ENCODE measurements at regions not wholly inside any gene's neighbourhood (a gene's known extent, or its start where the extent isn't known, plus 50 kb on each side); places are given as distances from the start of the nearest gene placed in this dataset.
"Not testable (repeated sequence)": the region's sequence is repeated elsewhere in the genome, so short reads cannot be mapped to it uniquely, and the experiment has no call there.

DNA sequence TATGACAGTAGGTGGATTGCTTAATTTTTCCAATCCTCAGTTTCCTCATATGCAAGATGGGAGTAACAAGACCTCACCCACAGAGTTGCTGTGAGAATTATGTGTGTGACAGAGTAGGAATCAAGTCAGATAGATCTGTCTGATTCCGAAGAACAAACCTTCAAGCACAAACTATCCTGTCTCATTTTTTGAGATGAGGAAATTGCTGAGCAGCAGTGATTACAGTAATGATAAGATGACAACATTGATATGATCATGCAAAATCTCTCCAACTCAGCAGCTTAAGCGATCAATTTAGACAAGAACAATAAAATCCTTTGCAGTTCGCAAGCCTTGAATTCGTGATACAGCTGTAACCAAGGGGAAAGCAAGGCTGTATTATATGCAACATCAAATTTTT lies 474.1 kb downstream of the OMA1 start:
- CTCF ChIA-PET = no interaction called here
- H3K4me1 Mint-ChIP-seq (ENCODE audit: low read depth) = no peaks in the 10 kb centered on the region

DNA sequence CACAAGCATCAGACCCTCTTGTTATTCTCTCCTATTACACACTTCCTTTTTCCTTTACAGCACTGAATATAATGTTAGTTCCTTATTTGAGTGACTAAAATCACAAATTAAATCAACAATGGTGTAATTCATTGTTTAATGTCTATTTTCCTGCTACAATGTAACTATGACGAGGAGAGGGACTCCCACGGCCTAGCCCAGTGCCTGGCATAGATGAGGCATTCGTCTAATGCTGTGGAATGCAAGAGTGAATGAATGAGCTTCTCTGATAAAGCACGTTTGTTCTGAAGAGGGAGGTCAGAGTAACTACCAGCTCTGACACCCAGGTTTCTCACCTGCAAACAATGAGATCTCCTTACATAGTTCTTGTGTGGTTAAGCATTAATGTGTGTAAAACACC lies 479.4 kb downstream of the OMA1 start:
- Mint-ChIP-seq H3K4me3 (no peak overlapping the region), H3K27ac (no peak overlapping the region), H3K36me3 (no peaks in the 10 kb centered on the region), H3K9me3 (no peaks in the 10 kb centered on the region), H3K27me3 (no peaks in the 10 kb centered on the region), H3K4me1 (ENCODE audit: low read depth) (no peaks in the 10 kb centered on the region)
- ChIA-PET POLR2A (no interaction called here), CTCF (no interaction called here)
- intact Hi-C loops (cut with micrococcal nuclease) = no loop called here
- DNase-seq = no peak

More for the DNA sequence above, 474.1 kb downstream of the OMA1 start:
- H3K9me3 Mint-ChIP-seq = no peaks in the 10 kb centered on the region
- H3K27me3 Mint-ChIP-seq = no peaks in the 10 kb centered on the region
- intact Hi-C loops (cut with micrococcal nuclease) = no loop called here
- POLR2A ChIA-PET = no interaction called here
- no peak for DNase-seq
- no peak overlapping the region for H3K27ac Mint-ChIP-seq
- no peaks in the 10 kb centered on the region for H3K36me3 Mint-ChIP-seq
- H3K4me3 Mint-ChIP-seq = no peak overlapping the region

DNA sequence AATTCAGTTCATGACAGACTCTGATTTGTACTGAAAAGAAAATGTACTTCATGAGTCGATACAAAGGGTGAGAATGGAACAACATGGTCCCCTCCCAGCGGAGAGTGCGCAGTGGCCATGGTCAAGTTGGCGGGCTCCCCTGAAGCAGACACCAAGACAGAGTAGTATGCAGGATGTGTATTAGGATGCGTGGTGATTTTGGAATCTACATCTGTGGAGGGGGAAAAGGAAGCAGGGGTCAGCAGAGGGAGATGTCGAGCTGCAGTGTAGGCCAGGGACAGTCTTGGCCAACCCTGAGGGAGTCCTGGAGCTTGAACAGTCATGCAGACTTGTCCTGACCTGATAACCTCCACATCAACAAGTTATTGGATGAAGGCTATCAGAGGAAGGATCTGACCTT lies 481.0 kb downstream of the OMA1 start:
- intact Hi-C loops (cut with micrococcal nuclease) = no loop called here
- CTCF ChIA-PET = no interaction called here
- H3K27me3 Mint-ChIP-seq = no peaks in the 10 kb centered on the region

DNA sequence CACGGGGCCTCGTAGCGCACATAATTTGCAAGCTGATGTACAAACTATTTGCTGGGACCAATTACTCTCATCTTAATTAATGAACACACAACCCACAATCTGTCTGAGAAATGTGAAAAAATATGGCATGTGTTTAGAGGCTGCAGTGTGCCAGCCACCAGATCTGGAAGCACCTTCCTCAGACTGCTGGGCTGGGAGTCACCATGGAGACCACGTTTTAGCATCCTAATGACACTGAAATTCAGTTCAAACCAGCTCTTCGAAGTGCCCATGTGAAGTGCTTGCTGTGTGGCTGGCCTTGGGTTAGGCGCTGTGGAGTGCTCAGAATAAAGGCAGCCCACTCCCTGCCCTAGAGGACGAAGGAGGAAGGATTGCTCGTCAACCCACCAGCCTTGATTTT lies 482.4 kb downstream of the OMA1 start:
- intact Hi-C loops (cut with micrococcal nuclease) = no loop called here
- Mint-ChIP-seq H3K4me3 (no peak overlapping the region), H3K27me3 (no peaks in the 10 kb centered on the region), H3K9me3 (no peaks in the 10 kb centered on the region), H3K4me1 (ENCODE audit: low read depth) (no peaks in the 10 kb centered on the region), H3K27ac (no peak overlapping the region), H3K36me3 (no peaks in the 10 kb centered on the region)
- DNase-seq = no peak
- ChIA-PET POLR2A (no interaction called here), CTCF (no interaction called here)

More for the DNA sequence above, 481.0 kb downstream of the OMA1 start:
- Mint-ChIP-seq H3K36me3 (no peaks in the 10 kb centered on the region), H3K4me1 (ENCODE audit: low read depth) (no peaks in the 10 kb centered on the region), H3K4me3 (no peak overlapping the region), H3K9me3 (no peaks in the 10 kb centered on the region), H3K27ac (no peak overlapping the region)
- POLR2A ChIA-PET = no interaction called here
- no peak for DNase-seq

DNA sequence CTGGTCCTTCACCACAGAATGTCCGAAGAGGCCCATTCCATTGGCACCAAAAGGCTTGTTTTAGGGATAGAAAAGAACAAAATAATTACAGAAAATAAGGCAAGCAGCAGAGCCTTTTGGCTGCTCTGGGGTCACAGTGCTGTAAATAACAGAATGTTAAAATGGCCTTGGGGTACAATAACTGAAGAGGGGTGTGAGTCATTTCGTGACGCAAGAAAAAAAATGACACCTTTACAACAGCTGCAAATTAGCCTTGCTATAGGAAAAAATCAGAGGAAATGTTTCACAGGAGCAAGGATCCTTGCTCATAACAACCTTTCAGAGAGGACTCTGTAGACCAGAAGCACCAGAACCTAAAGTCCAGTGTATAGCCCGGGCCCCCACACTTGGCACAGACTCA lies 483.4 kb downstream of the OMA1 start:
- H3K27me3 Mint-ChIP-seq = no peaks in the 10 kb centered on the region
- no peaks in the 10 kb centered on the region for H3K4me1 Mint-ChIP-seq (ENCODE audit: low read depth)
- H3K27ac Mint-ChIP-seq = no peak overlapping the region
- ChIA-PET CTCF (no interaction called here), POLR2A (no interaction called here)
- no peaks in the 10 kb centered on the region for H3K36me3 Mint-ChIP-seq
- intact Hi-C loops (cut with micrococcal nuclease) = no loop called here
- no peaks in the 10 kb centered on the region for H3K9me3 Mint-ChIP-seq
- H3K4me3 Mint-ChIP-seq = no peak overlapping the region
- DNase-seq = no peak

DNA sequence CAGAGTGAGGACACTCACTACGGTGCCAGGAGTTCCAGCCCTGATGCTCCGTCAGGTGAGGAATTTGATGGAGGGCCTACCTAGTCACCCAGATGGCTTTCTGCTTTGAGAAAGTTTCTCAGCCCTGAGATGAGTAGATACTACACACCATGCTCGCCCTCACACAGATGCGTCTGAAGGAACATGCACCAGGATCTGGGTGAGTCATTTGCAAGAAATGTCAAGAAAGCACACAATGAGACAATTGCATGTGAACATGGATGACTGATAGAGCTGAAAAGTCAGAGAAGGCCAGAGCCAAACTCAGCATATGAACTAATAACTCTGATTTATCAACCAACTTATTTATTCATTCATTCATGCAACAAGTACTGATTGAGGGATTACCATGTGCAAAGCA lies 483.9 kb downstream of the OMA1 start:
- POLR2A ChIA-PET = no interaction called here
- no peaks in the 10 kb centered on the region for H3K4me1 Mint-ChIP-seq (ENCODE audit: low read depth)
- H3K27ac Mint-ChIP-seq = no peak overlapping the region
- H3K4me3 Mint-ChIP-seq = no peak overlapping the region
- H3K9me3 Mint-ChIP-seq = no peaks in the 10 kb centered on the region
- H3K36me3 Mint-ChIP-seq = no peaks in the 10 kb centered on the region
- CTCF ChIA-PET = no interaction called here
- intact Hi-C loops (cut with micrococcal nuclease) = no loop called here
- no peaks in the 10 kb centered on the region for H3K27me3 Mint-ChIP-seq
- DNase-seq = no peak

DNA sequence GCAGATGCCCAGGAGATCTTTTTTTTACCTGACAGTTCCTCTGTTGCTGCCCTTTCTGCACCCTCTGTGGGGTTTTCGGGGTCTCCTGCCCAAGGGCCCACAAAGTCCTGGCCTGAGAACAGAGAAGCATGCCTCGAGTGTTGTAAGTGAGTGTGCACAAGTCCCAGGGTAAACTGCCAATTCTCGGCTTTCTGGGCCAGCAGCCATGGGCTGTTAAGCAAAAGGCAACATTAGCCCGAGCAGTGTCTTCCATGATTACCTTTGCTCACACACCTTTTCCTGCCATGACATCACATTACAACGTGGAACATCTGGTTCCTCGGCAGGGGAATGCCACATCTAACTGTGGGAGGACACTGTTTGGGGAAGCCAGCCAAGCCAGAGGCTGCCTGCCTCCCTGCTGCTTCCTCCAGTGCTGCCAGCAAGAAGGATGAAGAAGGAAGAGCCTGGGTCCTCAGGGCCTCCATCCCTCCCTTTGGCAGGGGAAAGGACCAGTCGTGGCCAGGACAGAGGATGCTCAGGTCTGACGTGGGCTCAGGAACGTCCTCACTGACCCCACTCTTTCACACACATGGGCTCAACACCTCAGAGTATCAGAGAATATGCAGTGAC lies 485.9 kb downstream of the OMA1 start:
- Mint-ChIP-seq H3K36me3 (no peaks in the 10 kb centered on the region), H3K27ac (no peak overlapping the region), H3K9me3 (no peaks in the 10 kb centered on the region), H3K27me3 (no peaks in the 10 kb centered on the region), H3K4me1 (ENCODE audit: low read depth) (no peaks in the 10 kb centered on the region), H3K4me3 (no peak overlapping the region)
- ChIA-PET CTCF (no interaction called here), POLR2A (no interaction called here)
- no peak for DNase-seq
- intact Hi-C loops (cut with micrococcal nuclease) = no loop called here

DNA sequence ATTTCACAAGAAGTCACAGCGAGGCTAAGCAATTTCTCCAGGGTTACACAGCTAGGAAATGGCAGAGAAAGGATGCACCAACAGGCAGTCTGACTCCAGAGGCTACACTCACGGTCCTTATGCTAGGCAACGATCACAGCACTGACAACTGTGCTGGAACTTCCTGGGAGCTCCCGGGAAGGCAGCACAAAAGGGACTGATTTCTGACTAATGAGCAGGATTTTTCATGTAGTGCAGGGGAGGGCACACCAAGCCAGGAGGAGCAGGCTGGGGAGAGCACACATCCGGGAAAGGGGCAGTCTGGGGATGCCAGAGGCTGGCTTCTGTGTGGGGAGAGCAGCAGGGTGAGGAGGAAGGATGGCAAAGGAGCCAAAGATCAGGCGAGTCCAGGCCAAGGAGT lies 486.7 kb downstream of the OMA1 start:
- CTCF ChIA-PET = no interaction called here
- H3K27ac Mint-ChIP-seq = no peak overlapping the region
- intact Hi-C loops (cut with micrococcal nuclease) = no loop called here

DNA sequence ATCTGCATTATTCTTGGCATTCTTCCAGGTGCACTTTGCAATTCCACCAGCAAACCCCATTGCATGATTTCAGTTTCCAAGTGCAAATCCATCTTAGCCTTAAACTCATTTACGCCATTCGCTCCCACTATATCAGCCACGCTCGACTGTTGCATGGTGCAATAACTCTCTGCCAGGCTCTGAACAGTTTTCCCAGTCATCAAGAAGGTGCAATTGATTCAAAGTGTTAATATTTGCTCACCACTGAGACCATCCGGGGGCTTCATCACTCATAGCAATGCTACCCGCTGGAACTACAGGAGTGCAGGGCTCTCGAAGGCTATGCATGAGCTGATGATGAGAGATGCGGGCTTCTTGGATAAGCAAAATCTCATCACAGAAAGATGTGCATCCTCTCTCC lies 488.2 kb downstream of the OMA1 start:
- ChIA-PET POLR2A (no interaction called here), CTCF (no interaction called here)
- H3K4me1 Mint-ChIP-seq (ENCODE audit: low read depth) = no peaks in the 10 kb centered on the region
- no peaks in the 10 kb centered on the region for H3K36me3 Mint-ChIP-seq
- no peaks in the 10 kb centered on the region for H3K27me3 Mint-ChIP-seq
- DNase-seq = no peak
- intact Hi-C loops (cut with micrococcal nuclease) = no loop called here
- H3K27ac Mint-ChIP-seq = no peak overlapping the region
- no peak overlapping the region for H3K4me3 Mint-ChIP-seq
- no peaks in the 10 kb centered on the region for H3K9me3 Mint-ChIP-seq

More for the DNA sequence above, 486.7 kb downstream of the OMA1 start:
- Mint-ChIP-seq H3K4me1 (ENCODE audit: low read depth) (no peaks in the 10 kb centered on the region), H3K9me3 (no peaks in the 10 kb centered on the region), H3K36me3 (no peaks in the 10 kb centered on the region), H3K4me3 (no peak overlapping the region), H3K27me3 (no peaks in the 10 kb centered on the region)
- DNase-seq = no peak
- POLR2A ChIA-PET = no interaction called here

DNA sequence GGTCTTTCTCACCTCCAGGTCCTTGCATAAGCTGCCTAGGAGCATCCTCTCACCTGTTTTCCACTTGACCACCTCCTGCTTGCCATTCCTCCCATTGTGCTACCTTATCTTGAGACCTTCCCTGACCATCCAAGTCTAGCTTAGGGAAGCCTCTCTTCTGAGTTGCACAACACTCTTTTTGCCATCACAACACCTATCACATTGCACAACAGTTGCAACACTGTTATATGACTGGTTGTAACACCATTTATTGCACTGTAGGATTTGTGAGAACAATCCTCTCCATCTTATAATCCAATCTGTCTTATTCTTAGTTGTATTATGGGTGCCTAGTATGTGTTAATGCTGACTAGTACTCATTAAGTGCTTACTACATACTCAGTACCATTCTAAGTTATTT lies 488.7 kb downstream of the OMA1 start:
- DNase-seq = no peak
- no peaks in the 10 kb centered on the region for H3K4me1 Mint-ChIP-seq (ENCODE audit: low read depth)
- ChIA-PET CTCF (no interaction called here), POLR2A (no interaction called here)
- H3K27me3 Mint-ChIP-seq = no peaks in the 10 kb centered on the region
- no peaks in the 10 kb centered on the region for H3K9me3 Mint-ChIP-seq
- H3K27ac Mint-ChIP-seq = no peak overlapping the region
- H3K4me3 Mint-ChIP-seq = no peak overlapping the region
- intact Hi-C loops (cut with micrococcal nuclease) = no loop called here
- H3K36me3 Mint-ChIP-seq = no peaks in the 10 kb centered on the region

DNA sequence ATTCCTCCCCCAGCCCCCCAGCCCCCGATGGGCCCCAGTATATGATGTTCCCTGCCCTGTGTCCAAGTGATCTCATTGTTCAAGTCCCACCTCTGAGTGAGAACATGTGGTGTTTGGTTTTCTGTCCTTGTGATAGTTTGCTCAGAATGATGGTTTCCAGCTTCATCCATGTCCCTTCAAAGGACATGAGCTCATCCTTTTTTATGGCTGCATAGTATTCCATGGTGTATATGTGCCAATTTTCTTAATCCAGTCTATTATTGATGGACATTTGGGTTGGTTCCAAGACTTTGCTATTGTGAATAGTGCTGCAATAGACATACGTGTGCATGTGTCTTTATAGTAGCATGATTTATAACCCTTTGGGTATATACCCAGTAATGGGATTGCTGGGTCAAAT lies 495.3 kb downstream of the OMA1 start:
- H3K9me3 Mint-ChIP-seq; intact Hi-C loops (cut with micrococcal nuclease); CTCF ChIA-PET; POLR2A ChIA-PET; H3K4me1 Mint-ChIP-seq (ENCODE audit: low read depth); H3K36me3 Mint-ChIP-seq; DNase-seq; H3K4me3 Mint-ChIP-seq; H3K27ac Mint-ChIP-seq; H3K27me3 Mint-ChIP-seq: not testable (repeated sequence)

DNA sequence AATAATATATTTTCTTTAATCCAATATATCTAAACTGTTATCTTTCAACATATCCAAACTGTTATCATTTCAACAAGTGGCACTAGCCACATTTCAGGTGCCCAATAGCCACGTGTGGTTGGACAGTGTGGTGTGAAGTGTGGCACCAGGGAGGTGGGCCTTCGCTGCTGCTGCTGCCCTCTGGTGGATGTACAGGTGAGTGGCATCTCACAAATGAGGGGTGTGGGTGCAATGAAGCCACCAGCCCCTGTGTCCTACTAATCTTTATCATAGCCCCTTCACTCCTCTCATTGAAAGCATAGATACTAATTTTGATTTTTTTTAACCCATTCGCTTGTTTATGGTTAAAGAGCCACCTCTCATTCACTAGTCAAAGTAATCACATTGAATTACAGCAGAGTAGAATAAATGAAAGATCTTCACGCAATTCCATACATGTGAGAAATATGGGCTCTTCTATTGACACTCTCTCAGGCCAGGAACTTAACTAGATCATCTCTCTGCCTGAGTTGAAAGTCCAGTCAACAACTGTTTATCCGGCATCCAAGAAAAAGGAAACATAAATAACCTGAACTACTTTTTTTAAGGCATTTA lies 499.2 kb downstream of the OMA1 start:
- intact Hi-C loops (cut with micrococcal nuclease) = loop anchor here (2.0 kb wide), 1 partner anchor 1215 kb away; no protein-coding TSS in a partner anchor
- Mint-ChIP-seq H3K27ac (no peak overlapping the region), H3K36me3 (no peaks in the 10 kb centered on the region), H3K27me3 (no peaks in the 10 kb centered on the region), H3K4me1 (ENCODE audit: low read depth) (no peaks in the 10 kb centered on the region), H3K9me3 (no peaks in the 10 kb centered on the region), H3K4me3 (no peak overlapping the region)
- POLR2A ChIA-PET = no interaction called here
- peak; percentile 28 for DNase-seq
- CTCF ChIA-PET = interaction anchor here (1.0 to 1.4 kb wide), 5 partner anchors 12 to 1215 kb away, joined by 3 to 5 read pairs (median 3); no protein-coding TSS in a partner anchor

DNA sequence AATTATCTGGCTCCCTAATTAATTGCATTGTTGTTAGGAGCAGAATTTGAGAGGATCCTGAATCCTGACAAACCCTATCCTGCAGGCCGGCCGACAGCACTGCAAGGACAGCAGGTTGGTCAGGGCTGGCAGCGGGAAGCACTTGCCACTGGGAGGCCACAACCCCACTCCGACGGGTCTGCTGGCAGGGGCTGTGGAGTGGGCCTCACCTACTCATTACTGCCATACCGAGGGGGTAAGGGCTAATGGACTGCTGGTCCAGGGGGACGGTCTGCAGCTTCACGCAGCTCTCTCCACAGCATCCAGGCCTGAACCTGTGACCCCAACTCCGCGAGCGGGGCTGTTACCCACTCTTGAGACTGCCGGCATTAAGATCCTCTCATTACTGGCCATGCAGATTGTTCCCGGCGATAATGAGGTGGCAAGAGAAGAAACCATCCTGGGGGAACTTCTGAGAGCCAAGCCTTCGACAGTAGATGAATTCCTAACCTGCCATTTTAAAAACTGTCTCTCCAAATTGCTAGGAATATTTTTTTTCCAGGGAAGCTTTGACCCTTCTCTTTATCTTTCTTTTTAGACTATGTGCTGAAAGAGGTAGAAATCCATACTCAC lies 501.3 kb downstream of the OMA1 start:
- Mint-ChIP-seq H3K4me3 (no peak overlapping the region), H3K9me3 (no peaks in the 10 kb centered on the region), H3K27me3 (peaks cover 3% of the 10 kb centered on the region), H3K27ac (no peak overlapping the region), H3K4me1 (ENCODE audit: low read depth) (no peaks in the 10 kb centered on the region), H3K36me3 (no peaks in the 10 kb centered on the region)
- intact Hi-C loops (cut with micrococcal nuclease) = no loop called here
- ChIA-PET POLR2A (no interaction called here), CTCF (interaction anchor here (1.2 kb wide), 1 partner anchor 8 kb away, joined by 3 read pairs; no protein-coding TSS in a partner anchor)
- DNase-seq = no peak
